ENCODE measurements at regions not wholly inside any gene's neighbourhood (a gene's known extent, or its start where the extent isn't known, plus 50 kb on each side); places are given as distances from the start of the nearest gene placed in this dataset.

- POLR2A ChIA-PET: no interaction called here
- Histone ChIP-seq H4K20me1 (ENCODE audit: insufficient read depth) (no peaks in the 10 kb centered on the region), H3K79me2 (ENCODE audit: insufficient read depth) (no peaks in the 10 kb centered on the region), H3K4me3 (ENCODE audit: low read depth in 2 of 2, low read length in 1 of 2) (no peak overlapping the region), H3K27ac (ENCODE audit: low read depth in 2 of 2, low read length in 1 of 2) (no peak overlapping the region), H3K9me3 (no peaks in the 10 kb centered on the region), H3K27me3 (ENCODE audit: insufficient read depth) (peaks cover 42% of the 10 kb centered on the region; the same call in 1 of the 2 replicates), H3F3A (replicated peaks; ENCODE audit: insufficient read depth) (no peaks in the 10 kb centered on the region), H3K9me2 (no peaks in the 10 kb centered on the region), H2AFZ (ENCODE audit: low read depth) (no peak overlapping the region), H3K9ac (no peak overlapping the region), H3K4me2 (no peak overlapping the region), H3K36me3 (replicated peaks in 1 of 2; ENCODE audit: control insufficient read depth in 1 of 2, insufficient read depth in 2 of 2, low read length in 1 of 2) (no peaks in the 10 kb centered on the region), H3K4me1 (ENCODE audit: control insufficient read depth in 1 of 2, insufficient read depth in 2 of 2, low read depth in 1 of 2, low read length in 1 of 2) (no peaks in the 10 kb centered on the region; a peak in 1 of 4 replicates)
- CTCF ChIA-PET: interaction anchor here (1.4 kb wide), 1 partner anchor 30 kb away, joined by 3 read pairs; no protein-coding TSS in a partner anchor
- no peak for DNase-seq
- 49% methylated on average over 7 of the region's 7 CpGs for WGBS (ENCODE audit: low lambda C conversion rate)
- no peak for TF ChIP-seq NRF1 (IDR thresholded peaks at IDR 0.05; ENCODE audit: low read depth, low read length)
- TF ChIP-seq ZBTB33 (IDR thresholded peaks at IDR 0.05; ENCODE audit: borderline replicate concordance, low read depth): no peak
- no peak for TF ChIP-seq MEF2A (IDR thresholded peaks at IDR 0.05; ENCODE audit: borderline replicate concordance, low read depth)
- no peak for TF ChIP-seq ELF1 (IDR thresholded peaks at IDR 0.05)
- no peak for TF ChIP-seq TAF1 (IDR thresholded peaks at IDR 0.05; ENCODE audit: borderline replicate concordance, low read depth, low read length)
- no peak for TF ChIP-seq SIN3A (IDR thresholded peaks at IDR 0.05; ENCODE audit: borderline replicate concordance, low read depth, low read length)
- no peak for TF ChIP-seq GATA2 (CRISPR knock-in tag; IDR thresholded peaks at IDR 0.05)
- TF ChIP-seq, protein P1, sequence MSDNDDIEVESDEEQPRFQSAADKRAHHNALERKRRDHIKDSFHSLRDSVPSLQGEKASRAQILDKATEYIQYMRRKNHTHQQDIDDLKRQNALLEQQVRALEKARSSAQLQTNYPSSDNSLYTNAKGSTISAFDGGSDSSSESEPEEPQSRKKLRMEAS (IDR thresholded peaks at IDR 0.05; ENCODE audit: low read depth): no peak
- no peak for TF ChIP-seq RFX5 (IDR thresholded peaks at IDR 0.05; ENCODE audit: low read length)
- no peak for TF ChIP-seq IRF3 (IDR thresholded peaks at IDR 0.05; ENCODE audit: low read depth, low read length)
- TF ChIP-seq, protein P2, sequence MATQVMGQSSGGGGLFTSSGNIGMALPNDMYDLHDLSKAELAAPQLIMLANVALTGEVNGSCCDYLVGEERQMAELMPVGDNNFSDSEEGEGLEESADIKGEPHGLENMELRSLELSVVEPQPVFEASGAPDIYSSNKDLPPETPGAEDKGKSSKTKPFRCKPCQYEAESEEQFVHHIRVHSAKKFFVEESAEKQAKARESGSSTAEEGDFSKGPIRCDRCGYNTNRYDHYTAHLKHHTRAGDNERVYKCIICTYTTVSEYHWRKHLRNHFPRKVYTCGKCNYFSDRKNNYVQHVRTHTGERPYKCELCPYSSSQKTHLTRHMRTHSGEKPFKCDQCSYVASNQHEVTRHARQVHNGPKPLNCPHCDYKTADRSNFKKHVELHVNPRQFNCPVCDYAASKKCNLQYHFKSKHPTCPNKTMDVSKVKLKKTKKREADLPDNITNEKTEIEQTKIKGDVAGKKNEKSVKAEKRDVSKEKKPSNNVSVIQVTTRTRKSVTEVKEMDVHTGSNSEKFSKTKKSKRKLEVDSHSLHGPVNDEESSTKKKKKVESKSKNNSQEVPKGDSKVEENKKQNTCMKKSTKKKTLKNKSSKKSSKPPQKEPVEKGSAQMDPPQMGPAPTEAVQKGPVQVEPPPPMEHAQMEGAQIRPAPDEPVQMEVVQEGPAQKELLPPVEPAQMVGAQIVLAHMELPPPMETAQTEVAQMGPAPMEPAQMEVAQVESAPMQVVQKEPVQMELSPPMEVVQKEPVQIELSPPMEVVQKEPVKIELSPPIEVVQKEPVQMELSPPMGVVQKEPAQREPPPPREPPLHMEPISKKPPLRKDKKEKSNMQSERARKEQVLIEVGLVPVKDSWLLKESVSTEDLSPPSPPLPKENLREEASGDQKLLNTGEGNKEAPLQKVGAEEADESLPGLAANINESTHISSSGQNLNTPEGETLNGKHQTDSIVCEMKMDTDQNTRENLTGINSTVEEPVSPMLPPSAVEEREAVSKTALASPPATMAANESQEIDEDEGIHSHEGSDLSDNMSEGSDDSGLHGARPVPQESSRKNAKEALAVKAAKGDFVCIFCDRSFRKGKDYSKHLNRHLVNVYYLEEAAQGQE (IDR thresholded peaks at IDR 0.05; ENCODE audit: low read depth, low read length): no peak
- no peak for TF ChIP-seq RAD21 (IDR thresholded peaks at IDR 0.05; ENCODE audit: low read length)
Measured at GRCh38 chrX:40298069-40298468, 200.3 kb upstream of the BCOR start.

All from SK-N-SH (cell line).